Activated T-cell treated with anti-CD3 and anti-CD28 coated beads for 24 hours (primary cell): ENCODE measurements at regions not wholly inside any gene's neighbourhood (a gene's known extent, or its start where the extent isn't known, plus 50 kb on each side); places are given as distances from the start of the nearest gene placed in this dataset.

Experiments
- DNase-seq: peaks from one replicate; pipeline ENCODE4 v3.0.0-alpha.2; 2020; ENCODE audit warnings: low read depth

DNA sequence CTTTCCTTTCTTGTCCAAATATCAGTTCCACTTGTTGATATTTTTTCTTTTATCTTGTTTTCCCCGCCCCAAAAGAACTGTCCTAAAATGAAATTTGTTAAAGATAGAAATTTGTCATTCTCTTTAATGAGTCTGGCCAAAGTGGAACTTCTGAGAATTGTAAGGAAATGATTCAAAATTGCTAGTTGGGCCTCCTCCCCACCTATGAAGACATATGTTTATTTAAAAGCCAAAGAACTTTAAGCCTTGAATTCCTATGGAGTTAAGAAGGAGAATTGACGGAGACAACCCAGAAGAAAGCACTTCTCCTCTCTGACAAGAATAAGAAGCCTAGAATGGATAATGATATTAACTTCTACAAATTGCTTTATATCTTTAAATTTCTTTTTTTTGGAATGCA is 59.1 kb upstream of the ALDH1A1 start:
- DNase-seq: no peak

DNA sequence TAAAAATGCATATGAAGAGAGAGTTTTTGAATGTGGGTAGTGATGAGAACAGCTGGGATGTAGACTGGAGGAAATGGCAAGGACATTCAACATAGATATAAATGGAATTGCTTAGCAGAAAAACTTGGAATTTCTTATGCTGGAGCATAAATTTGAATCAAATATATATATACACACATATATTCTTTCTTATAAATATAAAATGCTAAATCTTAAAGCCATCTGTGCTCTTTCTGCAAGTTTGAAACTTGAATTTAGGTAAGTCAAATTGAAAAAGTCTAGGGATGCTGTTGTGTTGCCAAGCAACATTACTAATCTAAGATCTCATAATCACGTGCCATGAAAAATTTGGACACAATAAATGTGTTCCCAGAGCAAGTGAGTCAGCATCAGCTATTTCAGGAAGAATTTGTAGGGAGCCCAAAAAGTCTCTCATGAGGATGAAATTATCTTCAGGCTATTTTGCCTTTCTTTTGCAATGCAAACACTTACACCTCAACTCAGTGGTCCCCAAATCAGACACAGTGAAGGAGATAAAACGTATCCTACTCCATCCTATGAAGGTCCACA is 58.4 kb upstream of the ALDH1A1 start:
- no peak for DNase-seq

DNA sequence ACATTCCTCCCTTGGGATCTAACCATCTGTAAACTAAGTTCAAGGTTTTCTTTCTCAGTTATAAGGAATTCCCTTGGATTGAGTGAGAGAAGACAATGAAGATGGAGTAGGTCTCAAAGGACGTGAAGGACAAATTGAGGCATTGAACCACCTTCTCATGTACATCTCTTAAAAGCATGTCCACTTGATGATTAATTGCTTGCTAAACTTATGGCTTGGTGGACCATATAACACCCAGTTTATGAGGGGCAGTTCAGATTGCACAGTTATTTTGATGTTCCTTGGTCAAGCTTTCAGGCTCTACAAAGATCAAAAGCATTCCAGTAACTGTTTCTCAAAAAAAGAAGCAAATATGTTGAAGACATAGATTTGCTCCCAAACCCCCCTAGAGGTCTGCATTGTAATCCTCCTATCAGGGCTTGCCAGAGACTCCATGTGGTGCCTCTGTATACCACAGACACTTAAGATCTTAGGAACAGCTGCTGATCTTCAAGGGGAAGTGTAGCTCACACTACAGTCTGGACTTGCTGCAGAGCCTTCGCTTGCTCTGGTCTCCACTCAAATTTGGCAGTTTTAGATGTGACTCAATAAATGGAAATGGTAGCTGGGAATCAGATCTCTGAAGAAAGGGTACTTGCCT is 56.9 kb upstream of the ALDH1A1 start:
- DNase-seq: no peak

DNA sequence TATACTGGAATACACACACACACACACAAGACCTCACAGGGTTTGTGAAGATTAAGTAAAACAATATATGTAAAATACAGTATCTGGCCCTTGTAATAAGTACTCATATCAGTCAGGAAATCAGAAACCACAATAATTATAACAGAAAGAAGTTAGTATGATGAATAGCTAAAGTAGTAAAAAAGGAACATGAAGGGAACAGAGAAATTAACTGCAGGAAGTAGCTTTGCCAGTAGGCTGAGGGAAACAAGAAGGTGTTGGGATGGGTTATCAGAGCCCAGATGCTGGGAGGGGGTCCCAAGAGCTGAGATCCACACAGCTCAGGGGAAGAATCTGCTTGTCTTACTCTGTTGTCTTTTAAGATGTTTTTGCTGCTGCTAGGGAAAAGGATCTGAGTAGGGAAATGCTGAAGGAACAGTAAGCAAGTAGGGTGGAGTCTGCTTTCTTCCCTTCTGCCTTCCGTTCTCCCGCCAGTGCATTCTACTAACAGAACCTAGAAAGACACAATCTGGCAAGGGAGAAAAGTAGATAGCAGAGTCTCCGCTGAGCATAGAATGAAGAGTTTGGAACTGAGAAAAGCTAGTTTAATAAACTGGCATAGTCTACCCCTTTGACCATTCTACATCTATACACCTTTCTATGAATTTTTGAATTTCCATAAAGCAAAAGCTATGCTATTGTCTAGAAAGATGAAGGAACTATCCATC is 55.3 kb upstream of the ALDH1A1 start:
- DNase-seq: no peak

DNA sequence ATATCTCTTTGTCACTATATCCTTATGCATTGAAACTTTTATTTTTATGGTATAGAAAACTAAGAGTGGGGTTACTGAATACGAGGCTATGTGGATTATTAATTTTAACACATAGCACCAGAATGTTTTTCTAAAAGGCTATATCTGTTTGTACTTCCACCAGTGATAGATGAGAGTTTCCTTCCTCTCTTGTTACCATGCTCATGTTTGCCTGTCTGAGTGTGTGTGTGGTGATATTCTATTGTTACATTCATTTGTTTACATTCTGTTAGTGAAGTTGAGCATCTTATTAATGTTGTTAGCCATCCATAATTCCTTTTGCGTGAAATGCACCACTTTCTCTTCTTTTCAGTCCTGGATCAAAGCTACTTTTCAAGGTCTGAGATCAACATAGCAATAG is 54.1 kb upstream of the ALDH1A1 start:
- no peak for DNase-seq
